VCaP (cell line): ENCODE measurements at regions not wholly inside any gene's neighbourhood (a gene's known extent, or its start where the extent isn't known, plus 50 kb on each side); places are given as distances from the start of the nearest gene placed in this dataset.
"Not testable (repeated sequence)": the region's sequence is repeated elsewhere in the genome, so short reads cannot be mapped to it uniquely, and the experiment has no call there.

Experiments
- H3K27ac ChIP-seq: fragments of 450-650 bp; 2 replicates; pipeline ENCODE4 v1.5.1; 2017
- TF ChIP-seq, protein P1 (sequence below): fragments of 450-650 bp; conservative IDR thresholded peaks from 2 replicates; pipeline ENCODE4 v1.5.1; 2017; ENCODE audit warnings: mild to moderate bottlenecking, moderate library complexity

DNA sequence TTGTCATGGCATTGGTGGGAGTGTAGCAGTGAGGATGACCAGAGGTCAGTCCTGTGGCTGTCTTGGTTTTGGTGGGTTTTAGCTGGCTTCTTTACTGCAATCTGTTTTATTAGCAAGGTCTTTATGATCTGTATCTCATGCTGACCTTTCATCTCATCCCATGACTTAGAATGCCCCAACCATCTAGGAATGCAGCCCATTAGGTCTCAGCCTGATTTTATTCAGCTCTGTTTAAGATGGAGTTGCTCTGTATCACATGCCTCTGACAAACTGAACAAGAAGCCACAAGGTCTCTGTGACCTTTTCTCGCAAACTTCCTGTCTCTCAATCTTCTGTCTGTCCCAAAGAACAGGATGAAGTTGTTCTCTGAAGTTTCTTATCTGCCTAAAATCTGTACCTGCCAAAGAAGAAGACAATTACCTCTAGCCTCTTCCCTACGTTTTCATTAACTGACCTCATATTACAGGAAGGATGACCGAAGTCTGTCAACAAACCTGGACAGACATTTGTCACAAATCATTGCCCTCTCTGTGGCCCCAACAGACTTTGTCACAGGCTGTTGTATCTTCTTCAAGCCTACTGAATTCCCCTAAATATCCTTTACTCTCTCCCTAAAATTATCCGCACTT lies 284.2 kb upstream of the SEMA6A start:
- no peak overlapping the region for H3K27ac ChIP-seq

DNA sequence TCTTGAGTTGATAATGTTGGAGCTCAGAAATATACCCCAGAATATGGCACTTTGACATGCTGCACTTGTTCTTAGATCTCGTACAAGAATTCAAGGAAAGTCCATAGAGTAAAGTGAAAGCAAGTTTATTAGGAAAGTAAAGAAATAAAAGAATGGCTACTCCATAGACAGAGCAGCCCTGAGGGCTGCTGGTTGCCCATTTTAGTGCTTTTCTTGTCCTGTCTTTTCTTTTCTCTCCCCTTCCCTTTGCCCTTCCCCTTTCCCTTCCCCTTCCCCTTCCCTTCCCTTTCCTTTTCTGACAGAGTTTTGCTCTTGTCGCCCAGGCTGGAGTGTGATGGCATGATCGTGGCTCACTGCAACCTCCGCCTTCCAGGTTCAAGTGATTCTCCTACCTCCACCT lies 283.4 kb upstream of the SEMA6A start:
- not testable (repeated sequence) for H3K27ac ChIP-seq

More for the DNA sequence above, 284.2 kb upstream of the SEMA6A start:
- TF ChIP-seq, protein P1, sequence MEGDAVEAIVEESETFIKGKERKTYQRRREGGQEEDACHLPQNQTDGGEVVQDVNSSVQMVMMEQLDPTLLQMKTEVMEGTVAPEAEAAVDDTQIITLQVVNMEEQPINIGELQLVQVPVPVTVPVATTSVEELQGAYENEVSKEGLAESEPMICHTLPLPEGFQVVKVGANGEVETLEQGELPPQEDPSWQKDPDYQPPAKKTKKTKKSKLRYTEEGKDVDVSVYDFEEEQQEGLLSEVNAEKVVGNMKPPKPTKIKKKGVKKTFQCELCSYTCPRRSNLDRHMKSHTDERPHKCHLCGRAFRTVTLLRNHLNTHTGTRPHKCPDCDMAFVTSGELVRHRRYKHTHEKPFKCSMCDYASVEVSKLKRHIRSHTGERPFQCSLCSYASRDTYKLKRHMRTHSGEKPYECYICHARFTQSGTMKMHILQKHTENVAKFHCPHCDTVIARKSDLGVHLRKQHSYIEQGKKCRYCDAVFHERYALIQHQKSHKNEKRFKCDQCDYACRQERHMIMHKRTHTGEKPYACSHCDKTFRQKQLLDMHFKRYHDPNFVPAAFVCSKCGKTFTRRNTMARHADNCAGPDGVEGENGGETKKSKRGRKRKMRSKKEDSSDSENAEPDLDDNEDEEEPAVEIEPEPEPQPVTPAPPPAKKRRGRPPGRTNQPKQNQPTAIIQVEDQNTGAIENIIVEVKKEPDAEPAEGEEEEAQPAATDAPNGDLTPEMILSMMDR = no peak

DNA sequence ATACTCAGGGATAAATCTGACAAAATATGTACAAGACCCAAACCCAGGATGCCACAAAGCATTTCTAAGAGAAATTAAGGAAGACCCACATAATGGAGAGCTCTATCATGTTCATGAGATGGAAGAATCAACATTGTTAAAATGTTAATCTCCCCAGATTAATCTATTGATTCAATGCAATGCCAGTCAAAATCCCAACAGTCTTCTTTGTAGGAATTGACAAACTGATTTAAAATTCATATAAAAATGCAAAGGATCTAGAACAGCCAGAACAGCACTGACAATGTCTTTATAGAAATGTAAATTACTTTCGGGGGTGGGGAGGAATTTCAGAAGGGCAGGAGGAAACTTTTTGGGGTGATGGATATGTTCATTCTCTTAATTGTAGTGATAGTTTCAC lies 281.6 kb upstream of the SEMA6A start:
- H3K27ac ChIP-seq = no peak overlapping the region
- TF ChIP-seq, protein P1 = no peak

DNA sequence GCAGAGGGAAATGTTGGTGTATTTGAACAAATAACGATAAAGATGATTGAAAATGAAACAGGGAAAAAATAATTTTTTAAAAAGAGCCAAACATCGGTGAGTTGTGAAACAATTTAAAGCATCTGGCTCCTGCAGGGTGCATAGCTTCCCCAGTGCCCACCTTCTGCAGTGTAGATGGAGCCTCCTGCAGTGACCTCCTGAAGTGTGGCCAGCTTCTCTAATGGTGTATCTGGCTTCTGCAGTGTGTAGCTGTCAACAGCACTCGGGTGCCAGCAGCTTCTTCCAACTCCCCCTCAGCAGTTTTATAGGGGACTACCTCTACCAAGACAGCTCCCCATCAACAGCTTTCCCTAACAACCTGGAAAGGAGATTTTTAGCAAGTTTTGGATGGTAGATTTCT lies 279.4 kb upstream of the SEMA6A start:
- TF ChIP-seq, protein P1 = no peak
- no peak overlapping the region for H3K27ac ChIP-seq

DNA sequence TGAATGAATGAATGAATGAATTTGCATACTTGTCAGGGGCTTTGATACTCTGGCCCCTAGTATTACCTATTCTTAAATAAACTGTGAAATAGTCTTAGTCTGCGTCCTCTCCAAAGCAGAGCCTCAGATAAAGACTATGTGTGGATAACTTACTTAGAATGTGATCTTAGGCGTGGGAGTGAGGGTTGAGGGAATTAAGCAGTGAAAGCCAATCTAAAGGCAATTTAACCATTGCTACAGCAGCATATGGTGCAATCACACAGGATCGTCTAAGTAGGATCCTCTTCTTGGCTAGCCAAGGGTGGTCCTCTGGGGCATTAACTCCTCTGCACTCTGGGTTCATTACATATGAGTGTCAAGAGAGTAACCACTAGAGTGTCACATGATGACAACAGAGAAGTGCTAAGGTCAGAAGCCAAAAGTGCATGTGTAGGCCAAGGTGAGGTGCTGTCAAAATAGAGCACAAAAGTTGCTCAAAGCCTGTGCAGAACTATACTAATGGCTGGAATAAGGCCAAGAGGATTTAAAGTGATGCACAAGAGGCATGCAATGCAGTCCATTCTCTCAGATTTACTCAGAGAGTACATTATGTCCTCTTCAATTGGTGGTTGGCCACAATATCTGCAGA lies 274.4 kb upstream of the SEMA6A start:
- no peak overlapping the region for H3K27ac ChIP-seq
- TF ChIP-seq, protein P1 = no peak

DNA sequence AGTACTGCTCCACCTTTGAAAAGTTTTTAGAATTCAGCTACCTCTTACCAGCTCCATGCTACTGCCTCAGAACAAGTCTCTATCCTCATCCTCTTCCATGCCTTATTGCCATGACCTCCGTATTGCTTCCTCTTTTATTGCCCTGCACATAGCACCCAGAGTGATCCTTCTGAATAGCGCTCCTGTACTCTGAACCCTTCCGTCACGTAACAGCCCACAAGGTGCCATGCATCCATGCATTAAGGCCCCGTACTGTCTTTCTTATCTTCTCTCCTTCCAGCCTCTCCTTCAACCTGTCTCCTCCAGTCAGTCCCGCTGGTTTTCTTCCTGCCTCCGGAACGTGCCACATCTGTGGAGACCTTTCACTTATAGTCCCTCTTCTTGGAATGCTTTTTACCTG lies 273.3 kb upstream of the SEMA6A start:
- H3K27ac ChIP-seq = no peak overlapping the region
- TF ChIP-seq, protein P1 = no peak

DNA sequence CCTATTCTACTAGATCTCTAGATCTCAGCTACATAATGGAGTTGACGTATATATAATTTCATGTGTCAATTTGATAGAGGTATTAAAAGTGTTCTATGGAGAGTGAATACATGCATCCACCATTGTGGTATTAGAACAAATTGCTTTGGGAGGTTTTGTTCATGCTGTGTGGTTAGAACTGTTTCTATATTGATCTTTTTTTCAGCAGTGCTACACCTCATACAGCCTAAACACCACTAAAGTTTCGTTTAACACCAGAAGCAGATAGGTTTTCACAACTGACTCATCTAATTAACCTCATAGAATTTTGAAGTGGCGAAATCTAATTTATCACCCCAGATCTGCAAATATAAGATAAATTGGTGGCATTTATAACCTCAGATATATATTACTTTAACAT lies 269.4 kb upstream of the SEMA6A start:
- H3K27ac ChIP-seq = no peak overlapping the region
- TF ChIP-seq, protein P1 = no peak

DNA sequence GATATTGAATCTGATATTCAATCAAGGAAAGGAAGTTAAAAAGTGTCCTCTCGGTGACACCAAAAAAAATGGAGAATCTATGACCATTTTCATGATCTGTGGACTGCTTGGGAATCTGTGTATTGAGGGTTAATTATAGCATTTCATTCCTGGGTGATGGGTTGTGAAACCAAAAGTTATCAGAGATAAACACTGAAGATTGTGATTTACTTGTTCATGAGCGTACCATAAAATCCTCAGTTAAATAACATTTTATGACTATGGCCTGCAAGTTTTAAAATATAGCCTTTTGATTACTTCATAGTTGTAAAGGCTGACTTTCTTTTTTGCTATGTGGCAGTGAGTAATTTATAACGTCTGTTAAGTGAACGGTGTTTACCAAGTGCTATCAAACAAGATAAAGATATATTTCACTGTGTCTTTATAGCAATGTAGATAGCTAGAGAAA lies 267.9 kb upstream of the SEMA6A start:
- peak overlapping the region; percentile 8; the same call in 1 of the 2 replicates for H3K27ac ChIP-seq
- TF ChIP-seq, protein P1 = no peak
